ENCODE measurements at regions not wholly inside any gene's neighbourhood (a gene's known extent, or its start where the extent isn't known, plus 50 kb on each side); places are given as distances from the start of the nearest gene placed in this dataset.

DNA sequence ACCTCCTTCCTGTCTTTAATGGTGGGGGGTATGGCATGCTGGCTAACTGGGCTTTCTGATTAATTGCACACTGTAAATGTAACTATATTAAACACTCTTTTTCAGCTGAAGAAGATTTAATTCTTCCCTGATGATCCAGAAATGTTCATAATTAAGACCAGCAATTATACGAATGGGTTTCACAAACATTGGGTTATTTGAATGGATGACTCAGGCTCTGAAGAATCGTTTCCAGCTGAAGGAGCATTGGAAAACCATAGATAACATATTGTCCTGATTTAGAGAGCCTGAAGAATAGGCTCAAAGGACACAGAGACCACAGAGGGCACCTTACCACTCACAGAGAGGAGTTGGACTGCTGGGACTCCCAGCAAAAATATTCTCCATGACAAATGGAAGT is 130.7 kb upstream of the SSTR4 start:
- TF ChIP-seq CTCF (conservative IDR thresholded peaks at IDR 0.05 in 1 of 2, IDR thresholded peaks at IDR 0.05 in 1 of 2; ENCODE audit: low read depth in 1 of 2, low read length in 2 of 2) (no peak), EZH2 (IDR thresholded peaks at IDR 0.05; ENCODE audit: low read length, missing control alignments) (no peak)
- Histone ChIP-seq H2AFZ (ENCODE audit: low read length) (no peak overlapping the region), H3K9ac (ENCODE audit: insufficient read depth, low read length) (no peak overlapping the region), H3K27me3 (ENCODE audit: control insufficient read depth, insufficient read depth, low read length) (no peaks in the 10 kb centered on the region), H3K79me2 (ENCODE audit: control insufficient read depth, insufficient read depth, low read length) (no peaks in the 10 kb centered on the region), H3K36me3 (ENCODE audit: control insufficient read depth, insufficient read depth, low read length) (no peaks in the 10 kb centered on the region), H3K9me3 (ENCODE audit: control insufficient read depth, insufficient read depth, low read depth, low read length) (no peaks in the 10 kb centered on the region), H3K4me1 (ENCODE audit: control insufficient read depth, extremely low read depth, insufficient read depth, low read length) (no peaks in the 10 kb centered on the region), H3K4me3 (replicated peaks in 1 of 4; ENCODE audit: control extremely low read depth in 1 of 4, insufficient read depth in 1 of 4, low read depth in 3 of 4, low read length in 4 of 4) (no peak overlapping the region), H4K20me1 (ENCODE audit: control insufficient read depth, extremely low read depth, insufficient read depth, low read length) (no peaks in the 10 kb centered on the region), H3K27ac (ENCODE audit: insufficient read depth, low read length) (no peak overlapping the region), H3K4me2 (ENCODE audit: extremely low read depth, insufficient read depth, low read length) (no peak overlapping the region)
- no peak for DNase-seq (ENCODE audit: low read depth in 2 of 2)

DNA sequence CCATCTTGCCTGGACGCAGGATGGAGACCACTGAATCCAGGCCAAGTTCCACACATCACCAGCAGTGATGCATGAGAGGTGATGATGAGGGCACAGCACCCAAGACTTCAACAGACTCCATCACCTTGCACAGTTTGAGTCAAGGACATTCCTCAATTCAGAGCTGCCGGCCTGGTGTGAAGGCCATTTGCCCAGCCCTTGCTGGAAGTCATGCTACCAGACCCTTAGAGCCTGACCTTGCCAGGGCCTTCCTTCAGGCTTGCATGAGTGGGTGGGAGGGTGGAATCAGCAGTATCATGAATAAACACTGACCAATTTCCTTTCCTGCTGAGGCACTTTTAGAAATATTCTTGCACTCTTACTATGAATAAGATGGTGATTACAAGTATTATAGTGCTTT is 130.2 kb upstream of the SSTR4 start:
- DNase-seq (ENCODE audit: low read depth in 2 of 2) = no peak
- H3K79me2 ChIP-seq (ENCODE audit: control insufficient read depth, insufficient read depth, low read length) = no peaks in the 10 kb centered on the region
- no peaks in the 10 kb centered on the region for H3K36me3 ChIP-seq (ENCODE audit: control insufficient read depth, insufficient read depth, low read length)
- no peak for TF ChIP-seq EZH2 (IDR thresholded peaks at IDR 0.05; ENCODE audit: low read length, missing control alignments)
- no peak for TF ChIP-seq CTCF (conservative IDR thresholded peaks at IDR 0.05 in 1 of 2, IDR thresholded peaks at IDR 0.05 in 1 of 2; ENCODE audit: low read depth in 1 of 2, low read length in 2 of 2)
- peaks cover under 1% of the 10 kb centered on the region for H3K27me3 ChIP-seq (ENCODE audit: control insufficient read depth, insufficient read depth, low read length)
- H3K9me3 ChIP-seq (ENCODE audit: control insufficient read depth, insufficient read depth, low read depth, low read length) = no peaks in the 10 kb centered on the region
- no peak overlapping the region for H2AFZ ChIP-seq (ENCODE audit: low read length)
- no peak overlapping the region for H3K27ac ChIP-seq (ENCODE audit: insufficient read depth, low read length)
- H3K9ac ChIP-seq (ENCODE audit: insufficient read depth, low read length) = no peak overlapping the region
- no peaks in the 10 kb centered on the region for H3K4me1 ChIP-seq (ENCODE audit: control insufficient read depth, extremely low read depth, insufficient read depth, low read length)
- H4K20me1 ChIP-seq (ENCODE audit: control insufficient read depth, extremely low read depth, insufficient read depth, low read length) = no peaks in the 10 kb centered on the region
- H3K4me3 ChIP-seq (replicated peaks in 1 of 4; ENCODE audit: control extremely low read depth in 1 of 4, insufficient read depth in 1 of 4, low read depth in 3 of 4, low read length in 4 of 4) = no peak overlapping the region
- no peak overlapping the region for H3K4me2 ChIP-seq (ENCODE audit: extremely low read depth, insufficient read depth, low read length)

DNA sequence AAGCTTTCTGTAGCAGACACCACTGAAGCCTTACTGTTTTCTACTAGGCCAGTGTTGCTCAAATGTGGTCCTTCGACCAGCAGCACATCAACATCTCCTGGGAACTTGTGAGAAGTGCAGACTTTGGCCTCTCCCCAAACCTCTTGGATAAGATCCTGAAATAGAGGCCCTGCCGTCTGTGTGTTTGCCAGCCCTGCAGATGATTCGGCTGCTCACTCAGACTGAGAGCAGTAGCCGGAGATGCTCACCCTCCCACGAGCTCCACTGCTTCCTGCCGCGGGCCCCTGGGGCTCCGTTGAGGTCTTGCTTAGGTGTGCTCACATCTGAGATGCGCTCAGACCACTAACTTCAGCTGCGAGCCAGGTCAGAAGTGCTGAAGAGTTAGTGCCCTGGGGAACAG is 129.5 kb upstream of the SSTR4 start:
- no peak overlapping the region for H2AFZ ChIP-seq (ENCODE audit: low read length)
- no peaks in the 10 kb centered on the region for H4K20me1 ChIP-seq (ENCODE audit: control insufficient read depth, extremely low read depth, insufficient read depth, low read length)
- no peak overlapping the region for H3K27ac ChIP-seq (ENCODE audit: insufficient read depth, low read length)
- peak; percentile 4 to 59 for DNase-seq (ENCODE audit: low read depth in 2 of 2)
- peaks cover 2% of the 10 kb centered on the region for H3K27me3 ChIP-seq (ENCODE audit: control insufficient read depth, insufficient read depth, low read length)
- H3K9ac ChIP-seq (ENCODE audit: insufficient read depth, low read length) = no peak overlapping the region
- H3K9me3 ChIP-seq (ENCODE audit: control insufficient read depth, insufficient read depth, low read depth, low read length) = no peaks in the 10 kb centered on the region
- H3K4me3 ChIP-seq (replicated peaks in 1 of 4; ENCODE audit: control extremely low read depth in 1 of 4, insufficient read depth in 1 of 4, low read depth in 3 of 4, low read length in 4 of 4) = no peak overlapping the region
- no peak overlapping the region for H3K4me2 ChIP-seq (ENCODE audit: extremely low read depth, insufficient read depth, low read length)
- TF ChIP-seq EZH2 (IDR thresholded peaks at IDR 0.05; ENCODE audit: low read length, missing control alignments) (no peak), CTCF (conservative IDR thresholded peaks at IDR 0.05 in 1 of 2, IDR thresholded peaks at IDR 0.05 in 1 of 2; ENCODE audit: low read depth in 1 of 2, low read length in 2 of 2) (no peak)
- H3K36me3 ChIP-seq (ENCODE audit: control insufficient read depth, insufficient read depth, low read length) = no peaks in the 10 kb centered on the region
- no peaks in the 10 kb centered on the region for H3K4me1 ChIP-seq (ENCODE audit: control insufficient read depth, extremely low read depth, insufficient read depth, low read length)
- no peaks in the 10 kb centered on the region for H3K79me2 ChIP-seq (ENCODE audit: control insufficient read depth, insufficient read depth, low read length)
